ENCODE measurements at regions not wholly inside any gene's neighbourhood (a gene's known extent, or its start where the extent isn't known, plus 50 kb on each side); places are given as distances from the start of the nearest gene placed in this dataset.

DNA sequence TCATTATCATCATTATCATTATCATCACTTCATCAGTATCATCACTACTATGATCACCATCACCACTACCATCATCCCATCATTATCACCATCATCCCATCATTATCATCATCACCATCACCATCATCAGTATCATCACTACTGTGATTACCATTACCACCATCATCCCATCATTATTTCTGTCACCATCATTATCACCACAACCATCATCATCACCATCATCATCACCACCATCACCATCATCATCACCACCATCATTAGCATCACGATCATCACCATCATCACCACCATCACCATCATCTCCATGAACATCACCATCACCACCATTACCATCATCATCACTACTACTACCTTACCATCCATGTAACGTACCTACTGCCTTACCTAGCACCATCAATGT lies 368.8 kb downstream of the SEC14L1 start:
- TF ChIP-seq CTCF (IDR thresholded peaks at IDR 0.05) (no peak), POLR2AphosphoS5 (IDR thresholded peaks at IDR 0.05; ENCODE audit: insufficient read depth in 1 of 2, low read depth in 1 of 2) (no peak), POLR2A (IDR thresholded peaks at IDR 0.05) (no peak)

All from vagina (tissue), 2 donors.